Adipose tissue (tissue), 3 donors: ENCODE measurements at regions not wholly inside any gene's neighbourhood (a gene's known extent, or its start where the extent isn't known, plus 50 kb on each side); places are given as distances from the start of the nearest gene placed in this dataset.
"Not testable (repeated sequence)": the region's sequence is repeated elsewhere in the genome, so short reads cannot be mapped to it uniquely, and the experiment has no call there.

ENCODE experiments used
- H3K27ac ChIP-seq: one replicate; pipeline ENCODE4 v1.5.1; 2013; ENCODE audit warnings: low read depth, low read length
- WGBS, 3 donors: extraction: QIAGEN DNeasy Blood & Tissue Kit; methylation state at CpG; one replicate each; pipeline ENCODE4 v1.1.7; 2013; 5-methylcytosine and 5-hydroxymethylcytosine counted together
- donor health status: healthy with polysubstance abuse.
- donor health status: Bipolar disorder and iron deficiency.
- donor health status: healthy.

- 72 to 96% (median 85%) methylated on average over 5 of the region's 5 CpGs for WGBS, 3 donors
- not testable (repeated sequence) for H3K27ac ChIP-seq
Observed at GRCh38 chr14:105697955-105698354, 171.6 kb downstream of the TMEM121 start.

DNA sequence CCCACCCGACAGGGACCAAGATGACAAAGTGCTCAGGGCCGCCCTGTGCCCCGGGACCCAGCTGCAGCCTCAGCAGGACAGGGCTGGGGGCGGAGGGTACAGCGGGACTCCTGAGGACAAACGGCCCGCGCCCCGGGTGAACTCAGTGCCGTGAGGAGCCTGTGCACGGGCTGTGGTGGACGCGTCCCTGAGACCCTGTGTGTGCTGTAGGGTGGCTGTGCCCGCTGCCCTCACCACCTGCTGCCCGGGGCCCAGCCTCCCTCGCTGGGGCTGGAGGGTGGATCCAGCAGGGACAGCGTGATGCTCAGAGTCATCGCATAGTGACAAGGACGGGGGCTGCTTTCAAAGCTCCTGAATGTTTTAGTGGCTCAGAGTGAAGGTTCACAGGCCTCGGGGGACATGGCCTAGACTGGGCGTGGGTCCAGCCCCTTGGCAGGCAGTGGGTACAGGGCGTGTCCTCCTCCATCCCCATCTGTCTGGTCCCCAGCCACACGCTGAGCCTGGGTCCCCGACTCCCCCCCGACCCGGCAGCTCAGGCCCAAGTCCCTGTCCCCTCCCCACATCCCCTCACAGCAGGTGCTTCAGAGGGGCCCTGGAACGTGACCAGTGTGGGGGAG is 172.7 kb downstream of the TMEM121 start:
- not testable (repeated sequence) for H3K27ac ChIP-seq
- whole genome bisulfite sequencing, 3 donors: 83 to 88% (median 87%) methylated on average over 8 to 12 of the region's 27 CpGs

DNA sequence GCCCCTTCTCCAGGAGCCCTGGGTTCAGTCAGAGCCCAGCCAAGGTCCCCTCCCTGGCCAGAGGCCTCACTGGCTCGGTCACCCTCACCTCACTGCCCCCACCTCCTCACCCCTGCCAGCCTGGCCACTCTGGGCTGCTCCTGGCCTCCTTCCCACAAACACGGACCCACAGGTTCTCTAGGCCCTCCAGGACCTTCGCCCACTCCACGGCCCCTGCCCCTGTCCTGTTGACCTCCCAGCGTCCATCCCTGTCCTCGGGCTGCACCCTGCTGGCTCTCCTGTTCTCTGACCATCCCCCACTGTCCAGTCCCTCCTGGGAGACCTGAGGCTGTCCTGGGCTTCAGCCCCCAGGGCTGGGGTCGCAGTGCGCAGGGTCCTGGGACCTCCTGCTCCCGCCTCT is 173.3 kb downstream of the TMEM121 start:
- not testable (repeated sequence) for H3K27ac ChIP-seq
- 57 to 80% (median 78%) methylated on average over 6 to 9 of the region's 9 CpGs for WGBS, 3 donors

DNA sequence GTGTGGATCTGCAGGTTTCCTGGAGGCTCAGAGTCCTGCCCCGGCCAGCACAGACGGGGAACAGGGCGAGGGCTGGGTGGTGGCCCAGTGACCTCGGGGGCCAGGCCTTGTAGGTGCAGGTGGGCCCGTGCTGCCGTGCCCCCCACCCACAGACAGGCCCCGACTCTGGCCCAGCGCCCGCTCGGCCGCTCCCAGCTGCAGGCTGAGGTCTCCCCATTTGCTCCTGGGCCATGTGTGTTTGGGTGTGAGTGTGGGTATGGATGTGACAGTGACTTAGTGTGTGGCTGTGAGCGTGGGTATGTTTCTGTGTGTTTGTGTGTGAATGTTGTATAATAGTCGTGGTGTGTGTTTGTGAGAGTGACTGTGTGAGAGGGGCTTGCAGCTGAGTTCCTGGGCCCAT is 173.8 kb downstream of the TMEM121 start:
- 85 to 91% (median 89%) methylated on average over 10 to 12 of the region's 13 CpGs for WGBS, 3 donors
- H3K27ac ChIP-seq: not testable (repeated sequence)

GRCh38 chr14:105700622-105701288 is 174.4 kb downstream of the TMEM121 start:
- H3K27ac ChIP-seq: no peak overlapping the region
- WGBS, 3 donors: 56 to 74% (median 70%) methylated on average over 7 of the region's 7 CpGs

DNA sequence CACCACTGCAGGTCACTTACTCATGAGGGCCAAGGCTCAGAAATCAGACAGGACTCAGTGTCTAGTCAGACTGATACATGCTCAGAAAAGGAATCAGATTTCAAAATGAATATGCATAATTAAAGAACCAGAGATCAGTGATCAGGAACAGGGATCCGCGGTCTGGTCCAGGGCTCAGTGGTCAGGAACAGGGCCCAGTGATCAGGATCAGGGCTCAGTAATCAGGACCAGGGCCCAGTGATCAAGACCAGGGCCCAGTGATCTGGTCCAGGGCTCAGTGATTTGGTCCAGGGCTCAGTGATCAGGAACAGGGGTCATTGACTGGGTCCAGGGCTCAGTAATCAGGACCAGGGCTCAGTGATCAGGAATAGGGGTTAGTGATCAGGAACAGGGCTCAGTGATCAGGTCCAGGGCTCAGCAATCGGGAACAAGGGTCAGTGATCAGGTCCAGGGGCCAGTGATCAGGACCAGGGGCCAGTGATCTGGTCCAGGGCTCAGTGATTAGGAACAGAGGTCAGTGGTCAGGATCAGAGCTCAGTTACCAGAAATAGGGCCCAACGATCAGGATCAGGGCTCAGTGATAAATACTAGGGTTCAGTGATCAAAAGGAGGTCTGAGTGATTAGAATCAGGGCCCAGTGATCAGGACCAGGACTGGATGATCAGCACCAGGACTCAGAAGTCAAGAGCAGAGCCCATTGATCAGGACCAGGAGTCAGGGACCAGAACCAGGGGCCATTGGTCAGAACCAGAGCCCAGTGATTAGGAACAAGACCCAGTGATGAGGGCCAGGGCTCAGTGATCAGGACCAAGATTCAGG is 175.3 kb downstream of the TMEM121 start:
- no peak overlapping the region for H3K27ac ChIP-seq
- 47 to 72% (median 53%) methylated on average over 4 of the region's 4 CpGs for WGBS, 3 donors

GRCh38 chr14:105702275-105702817 is 176.0 kb downstream of the TMEM121 start:
- no peak overlapping the region for H3K27ac ChIP-seq
- WGBS, 3 donors: 56 to 78% (median 72%) methylated on average over 2 of the region's 2 CpGs

GRCh38 chr14:105703044-105703665 is 176.8 kb downstream of the TMEM121 start:
- WGBS, 3 donors: 30 to 58% (median 55%) methylated on average over 6 of the region's 8 CpGs
- H3K27ac ChIP-seq: not testable (repeated sequence)

GRCh38 chr14:105704091-105704490 is 177.7 kb downstream of the TMEM121 start:
- 60 to 94% (median 87%) methylated on average over 3 to 7 of the region's 10 CpGs for WGBS, 3 donors
- H3K27ac ChIP-seq: not testable (repeated sequence)

DNA sequence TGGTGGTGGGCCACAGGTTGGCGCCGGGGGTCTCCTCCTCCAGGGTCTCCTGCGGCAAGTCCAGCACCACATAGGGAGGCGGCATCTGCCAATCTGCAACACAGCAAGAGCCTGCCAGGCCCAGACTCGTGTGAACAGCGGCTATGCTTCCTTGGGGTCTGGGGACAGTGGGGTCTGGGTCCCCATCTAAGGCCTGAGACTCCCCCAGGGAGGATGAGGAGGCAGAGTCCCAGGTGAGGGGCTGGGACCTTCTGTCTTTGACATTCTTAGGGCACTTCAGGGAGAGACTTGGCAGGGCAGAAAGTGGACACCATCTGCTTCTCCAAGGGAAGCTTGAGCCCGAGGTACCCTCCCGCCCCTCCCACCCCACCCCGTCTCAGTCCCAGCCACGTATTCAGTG is 178.1 kb downstream of the TMEM121 start:
- not testable (repeated sequence) for H3K27ac ChIP-seq
- 61 to 86% (median 85%) methylated on average over 3 of the region's 10 CpGs for WGBS, 3 donors

DNA sequence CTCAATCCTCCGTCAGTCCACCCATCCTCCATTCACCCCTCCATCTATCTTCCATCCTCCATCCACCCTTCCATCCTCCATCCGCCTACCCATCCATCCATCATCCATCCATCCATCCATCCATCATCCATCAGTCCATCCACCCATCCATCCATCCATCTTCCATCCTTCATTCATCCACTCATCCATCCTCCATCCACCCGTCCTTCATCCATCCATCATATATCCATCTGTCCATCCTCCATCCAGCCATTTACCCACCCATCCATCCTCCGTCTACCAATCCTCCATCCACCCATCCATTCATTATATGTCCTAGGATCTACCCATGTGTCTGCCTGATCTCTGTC is 179.1 kb downstream of the TMEM121 start:
- not testable (repeated sequence) for H3K27ac ChIP-seq
- WGBS, 3 donors: 67 to 92% (median 87%) methylated on average over 4 of the region's 4 CpGs

GRCh38 chr14:105705862-105706700 is 179.7 kb downstream of the TMEM121 start:
- not testable (repeated sequence) for H3K27ac ChIP-seq
- 44 to 71% (median 46%) methylated on average over 7 to 11 of the region's 12 CpGs for WGBS, 3 donors

DNA sequence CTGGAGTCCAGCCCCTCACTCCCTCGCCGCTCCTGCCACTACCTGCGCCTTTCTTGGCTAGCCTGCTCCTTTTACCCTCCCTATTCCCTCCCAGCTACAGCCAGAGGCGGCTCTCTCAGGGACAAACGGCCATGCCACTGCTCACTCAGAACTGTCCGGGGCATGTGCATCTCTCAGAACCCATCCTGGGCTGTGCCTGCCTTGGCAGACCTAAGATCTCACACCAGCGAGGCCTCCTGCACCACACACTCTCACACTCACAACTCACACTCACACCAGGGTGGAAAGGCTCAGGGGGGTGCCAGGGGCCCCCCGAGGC is 180.3 kb downstream of the TMEM121 start:
- 63 to 85% (median 81%) methylated on average over 3 to 5 of the region's 8 CpGs for WGBS, 3 donors
- not testable (repeated sequence) for H3K27ac ChIP-seq

DNA sequence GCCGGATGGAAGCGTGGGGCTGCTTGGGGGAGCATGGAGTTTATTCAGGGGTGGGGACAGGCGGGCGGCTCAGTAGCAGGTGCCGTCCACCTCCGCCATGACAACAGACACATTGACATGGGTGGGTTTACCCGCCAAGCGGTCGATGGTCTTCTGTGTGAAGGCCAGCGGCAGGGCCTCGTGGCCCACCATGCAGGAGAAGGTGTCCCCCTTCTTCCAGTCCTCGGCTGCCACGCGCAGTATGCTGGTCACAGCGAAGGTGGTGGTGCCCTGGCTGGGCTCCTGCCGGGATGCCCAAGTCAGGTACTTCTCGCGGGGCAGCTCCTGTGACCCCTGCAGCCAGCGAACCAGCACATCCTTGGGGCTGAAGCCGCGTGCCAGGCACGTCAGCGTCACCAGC is 180.7 kb downstream of the TMEM121 start:
- 86 to 95% (median 93%) methylated on average over 17 to 23 of the region's 23 CpGs for WGBS, 3 donors
- not testable (repeated sequence) for H3K27ac ChIP-seq

DNA sequence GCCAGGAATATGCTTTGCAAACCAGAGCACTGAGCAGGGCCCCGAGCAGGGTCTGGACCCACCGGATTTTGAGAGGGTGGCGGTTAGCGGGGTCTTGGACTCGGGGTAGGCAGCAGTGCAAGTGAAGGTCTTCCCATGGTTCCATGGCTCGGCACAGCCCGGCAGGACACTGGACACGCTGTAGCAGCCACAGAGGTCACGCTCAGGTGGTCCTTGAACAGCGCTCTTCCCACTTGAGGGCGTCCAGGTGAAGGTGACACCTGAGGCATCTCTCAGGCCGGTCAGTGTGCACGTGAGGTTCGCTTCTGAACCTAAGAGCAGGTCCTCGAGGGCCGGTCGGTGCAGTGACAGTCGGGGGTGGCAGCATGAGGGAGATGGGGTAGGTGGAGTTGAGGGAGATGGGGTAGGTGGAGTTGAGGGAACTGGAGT is 181.4 kb downstream of the TMEM121 start:
- not testable (repeated sequence) for H3K27ac ChIP-seq
- WGBS, 3 donors: 82 to 91% (median 90%) methylated on average over 18 of the region's 18 CpGs

GRCh38 chr14:105708251-105709134 is 182.1 kb downstream of the TMEM121 start:
- H3K27ac ChIP-seq: not testable (repeated sequence)
- 84 to 90% (median 88%) methylated on average over 19 to 24 of the region's 24 CpGs for WGBS, 3 donors
